GF-D8 (cell line): ENCODE measurements at regions not wholly inside any gene's neighbourhood (a gene's known extent, or its start where the extent isn't known, plus 50 kb on each side); places are given as distances from the start of the nearest gene placed in this dataset.
"Not testable (repeated sequence)": the region's sequence is repeated elsewhere in the genome, so short reads cannot be mapped to it uniquely, and the experiment has no call there.

ENCODE experiments used
- DNase-seq: peaks from one replicate; lab custom pipeline; 2025; lab: John Stamatoyannopoulos, UW

DNA sequence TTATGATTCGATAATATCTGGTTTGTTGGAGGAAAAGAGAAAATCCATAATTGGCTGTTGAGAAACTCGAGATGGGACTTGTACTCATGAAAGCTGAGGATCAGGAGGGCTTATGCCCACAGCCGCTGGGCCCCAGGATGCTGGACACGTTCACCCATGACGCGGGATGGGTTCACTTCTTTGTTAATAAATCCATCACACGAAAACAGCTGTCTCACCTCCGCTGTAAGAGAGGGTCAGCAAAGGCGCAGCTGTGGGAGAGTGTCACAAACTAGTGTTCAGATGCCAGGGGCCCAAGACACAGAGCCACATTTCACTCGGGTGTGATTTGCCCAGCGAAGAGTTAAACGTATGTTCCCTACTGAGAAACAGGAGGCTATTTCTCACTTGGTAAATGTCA lies 315.1 kb downstream of the THBS2 start:
- no peak for DNase-seq

DNA sequence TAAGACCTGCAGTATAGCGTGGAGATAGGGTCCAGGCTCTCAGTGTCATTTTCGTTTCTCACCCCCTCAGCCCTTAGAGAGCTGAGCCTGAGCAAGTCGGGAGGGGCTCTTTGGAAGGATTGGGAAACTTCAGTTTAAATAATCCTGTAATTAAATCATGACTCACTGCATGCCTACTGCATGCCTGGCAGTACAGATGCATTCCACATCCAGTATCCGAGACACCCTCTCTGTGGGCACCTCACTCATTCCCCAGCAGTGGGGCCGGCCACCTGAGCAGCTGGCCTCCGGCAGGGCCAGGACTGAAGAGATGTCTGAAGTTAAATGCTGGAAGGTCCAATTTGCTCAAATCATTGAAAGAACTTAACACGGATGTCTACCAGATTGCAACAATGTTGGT lies 316.6 kb downstream of the THBS2 start:
- no peak for DNase-seq

DNA sequence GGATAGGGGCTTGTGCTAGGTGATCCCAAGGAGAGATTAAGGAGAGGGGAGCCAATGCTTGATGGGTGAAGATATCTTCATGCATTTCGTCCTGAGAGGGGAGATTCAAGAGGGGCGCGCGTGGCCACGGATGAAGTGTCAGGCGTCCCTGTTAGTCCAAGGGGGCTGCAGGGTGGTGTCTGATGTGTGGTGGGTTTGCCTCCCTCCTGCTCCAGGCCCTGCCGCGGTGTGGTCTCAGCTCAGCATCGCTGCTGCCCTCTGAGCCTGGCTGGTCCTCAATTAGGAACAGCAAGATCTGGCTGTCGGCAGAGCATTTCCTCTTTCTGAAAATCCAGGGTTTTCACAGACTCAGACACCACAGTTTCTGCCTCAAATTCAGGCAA lies 318.0 kb downstream of the THBS2 start:
- DNase-seq, result no peak

DNA sequence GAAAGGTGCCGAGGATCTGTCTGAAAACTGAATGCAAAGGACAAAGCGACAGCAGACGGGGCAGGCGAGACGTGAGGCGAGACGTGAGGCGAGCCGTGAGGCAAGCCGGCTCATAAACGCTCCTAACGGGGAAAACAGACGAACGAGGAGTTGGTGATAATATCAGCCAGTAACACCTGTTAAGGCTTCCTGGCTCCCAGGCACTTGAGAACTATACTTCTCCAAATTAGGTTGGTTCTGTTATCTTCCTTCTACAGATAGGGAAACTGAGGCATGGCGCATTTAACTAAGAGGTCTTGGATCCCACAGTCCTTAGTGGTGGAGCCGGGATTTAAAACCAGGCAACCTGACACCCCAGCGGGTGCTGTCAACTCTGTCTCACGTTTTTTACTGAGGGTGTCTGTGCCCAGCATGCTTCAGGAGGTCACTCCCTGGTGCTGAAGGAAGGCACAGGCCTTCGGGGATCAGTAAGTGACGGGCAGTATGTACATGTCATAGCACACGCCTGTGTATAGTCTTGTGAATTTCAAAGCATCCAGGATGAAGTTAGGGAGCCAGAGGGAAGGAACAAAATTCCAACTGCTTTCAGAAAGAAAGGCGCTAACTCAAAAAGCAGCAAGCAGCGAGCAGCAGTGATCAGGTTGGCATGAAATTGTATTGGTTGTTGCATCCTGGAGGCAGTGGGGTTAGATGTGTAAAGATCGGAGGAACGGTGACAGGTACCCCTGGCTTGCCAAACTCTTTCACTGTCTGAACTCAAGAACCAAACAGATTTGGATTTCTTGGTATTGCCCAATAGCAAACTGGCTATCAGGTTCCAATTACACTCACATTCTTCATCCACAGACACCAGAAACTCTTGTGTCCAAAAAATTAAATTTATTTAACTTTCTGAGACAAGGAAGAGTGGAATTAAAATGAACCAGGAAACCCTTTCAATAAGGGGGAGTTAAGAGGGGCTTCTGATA lies 318.7 kb downstream of the THBS2 start:
- no peak for DNase-seq

DNA sequence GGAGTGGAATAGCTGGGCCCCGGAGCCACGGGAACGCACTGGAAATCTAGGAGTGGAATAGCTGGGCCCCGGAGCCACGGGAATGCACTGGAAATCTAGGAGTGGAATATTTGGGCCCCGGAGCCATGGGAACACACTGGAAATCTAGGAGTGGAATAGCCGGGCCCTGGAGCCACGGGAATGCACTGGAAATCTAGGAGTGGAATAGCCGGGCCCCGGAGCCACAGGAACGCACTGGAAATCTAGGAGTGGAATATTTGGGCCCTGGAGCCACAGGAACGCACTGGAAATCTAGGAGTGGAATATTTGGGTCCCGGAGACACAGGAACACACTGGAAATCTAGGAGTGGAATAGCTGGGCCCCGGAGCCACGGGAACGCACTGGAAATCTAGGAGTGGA lies 321.5 kb downstream of the THBS2 start:
- not testable (repeated sequence) for DNase-seq

DNA sequence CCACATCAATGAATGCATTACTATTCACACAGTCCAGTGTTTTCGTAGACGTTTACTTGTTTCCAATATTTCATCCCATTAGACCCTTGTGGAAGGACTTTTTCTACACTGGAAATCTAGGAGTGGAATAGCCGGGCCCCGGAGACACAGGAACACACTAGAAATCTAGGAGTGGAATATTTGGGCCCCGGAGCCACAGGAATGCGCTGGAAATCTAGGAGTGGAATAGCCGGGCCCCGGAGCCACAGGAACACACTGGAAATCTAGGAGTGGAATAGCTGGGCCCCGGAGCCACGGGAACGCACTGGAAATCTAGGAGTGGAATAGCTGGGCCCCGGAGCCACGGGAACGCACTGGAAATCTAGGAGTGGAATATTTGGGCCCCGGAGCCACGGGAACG lies 322.6 kb downstream of the THBS2 start:
- DNase-seq, result not testable (repeated sequence)

DNA sequence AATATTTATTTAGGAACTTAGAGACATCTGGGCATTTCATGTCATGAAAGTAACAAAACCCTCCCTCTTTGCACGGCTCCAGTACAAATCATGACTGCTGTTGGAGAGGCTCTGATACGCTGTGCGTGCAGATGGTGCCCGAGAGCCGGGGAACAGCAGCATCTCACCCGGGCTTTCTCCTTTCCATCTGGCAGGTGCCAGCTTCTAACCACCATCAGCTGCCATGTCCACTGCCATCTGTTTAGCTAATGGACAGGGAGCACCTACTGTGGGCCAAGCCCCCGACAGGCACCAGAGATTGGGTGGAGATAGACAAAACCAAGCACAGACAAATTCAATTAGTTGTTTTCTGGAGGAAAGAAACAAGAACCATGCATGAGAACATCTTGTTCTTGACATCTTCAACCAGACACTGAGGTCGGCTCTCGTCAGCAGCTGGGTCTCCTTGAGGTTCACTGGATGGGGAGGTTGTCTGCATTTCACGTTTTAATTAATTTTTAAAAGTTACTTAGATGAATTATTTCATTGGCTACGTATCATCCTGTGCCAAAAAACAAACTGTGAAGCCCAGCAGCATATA lies 323.7 kb downstream of the THBS2 start:
- no peak for DNase-seq

DNA sequence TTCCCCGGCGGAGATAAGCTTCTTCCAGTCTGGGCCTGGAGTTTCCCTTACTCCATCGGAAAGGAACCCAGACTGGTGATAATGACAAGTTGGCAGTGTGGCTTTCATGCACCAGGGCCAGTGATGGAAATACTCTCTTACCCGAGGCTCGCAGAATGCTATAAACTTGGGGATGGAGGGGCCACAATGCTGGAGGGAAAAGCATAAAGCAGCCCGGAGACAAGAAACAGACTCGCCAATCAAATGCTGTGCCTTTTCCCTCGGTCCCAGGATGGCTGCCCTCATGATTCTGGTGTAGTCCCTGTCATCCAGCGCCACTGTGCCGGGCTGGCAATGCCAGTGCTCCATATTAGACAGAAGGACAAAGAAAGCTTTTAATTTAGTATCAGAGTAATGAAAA lies 325.6 kb downstream of the THBS2 start:
- DNase-seq, result no peak

DNA sequence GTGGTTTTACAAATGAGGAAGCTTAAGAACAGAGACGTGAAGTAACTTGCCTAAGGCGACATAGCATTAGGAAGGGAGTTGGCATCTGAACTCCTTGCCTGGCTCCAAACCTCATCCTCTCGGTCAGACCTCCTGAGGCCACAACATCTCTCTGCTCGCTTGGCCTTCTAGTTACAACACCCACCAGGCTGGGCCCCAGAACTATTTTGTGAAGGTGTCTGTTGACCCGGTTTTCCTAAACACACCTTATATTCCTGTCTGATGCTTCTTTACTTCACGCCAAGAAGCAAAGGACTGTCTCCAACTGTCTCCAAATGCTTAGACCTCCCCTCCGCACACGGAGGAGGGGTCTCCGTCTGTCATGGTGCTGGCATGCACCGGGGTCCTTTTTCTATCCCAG lies 326.6 kb downstream of the THBS2 start:
- DNase-seq, result no peak

DNA sequence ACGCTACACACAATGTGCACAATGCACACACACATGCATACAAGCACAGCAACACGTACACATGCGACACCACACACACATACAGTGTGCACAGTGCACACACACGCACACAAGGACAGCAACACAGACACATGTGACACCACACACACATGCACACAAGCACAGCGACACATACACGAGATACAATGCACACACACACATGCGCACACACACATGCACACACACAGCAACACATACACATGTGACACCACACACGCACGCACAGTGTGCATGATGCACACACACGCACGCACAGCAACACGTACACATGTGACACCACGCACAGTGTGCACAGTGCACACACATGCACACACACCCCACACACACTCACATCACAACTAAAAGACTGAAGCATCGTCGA lies 327.3 kb downstream of the THBS2 start:
- no peak for DNase-seq

DNA sequence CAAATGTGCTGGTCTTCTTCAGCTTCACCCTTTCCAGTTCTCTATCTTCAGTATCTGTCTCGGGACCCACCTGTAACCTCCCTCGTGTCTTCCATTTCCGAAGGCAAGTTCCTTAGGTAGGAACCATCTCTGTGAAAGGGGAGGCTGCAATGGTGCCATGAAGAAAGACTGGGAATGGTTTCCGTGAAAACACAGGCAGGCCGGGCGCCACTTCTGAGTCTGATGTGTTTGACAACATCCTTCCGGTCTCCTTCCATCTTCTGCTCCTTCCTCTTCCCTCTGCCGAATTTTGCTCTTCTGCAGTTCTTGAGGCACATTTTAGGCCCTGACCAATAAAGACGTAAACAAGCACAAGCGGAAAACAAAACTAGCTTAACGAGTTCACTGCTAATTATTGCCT lies 328.0 kb downstream of the THBS2 start:
- DNase-seq, result no peak

DNA sequence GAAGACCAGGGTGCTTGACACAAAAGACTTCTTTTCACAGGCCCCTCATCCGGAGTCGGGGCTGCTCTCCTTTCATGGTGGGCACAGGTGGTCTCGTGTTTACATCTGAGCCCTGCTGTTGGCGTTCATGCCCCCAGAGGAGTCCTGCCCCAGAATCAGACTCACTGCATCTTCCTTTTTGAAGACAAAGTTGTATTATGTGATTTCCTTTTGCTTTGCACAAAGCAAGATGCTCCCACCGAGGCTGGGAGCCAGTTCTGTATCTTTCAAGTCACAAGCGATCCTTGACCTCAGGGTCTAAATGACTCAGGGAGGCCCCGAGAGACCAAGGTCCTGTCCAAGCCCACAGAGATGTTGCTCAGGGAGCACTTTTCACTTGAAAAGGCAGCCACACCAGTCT lies 330.5 kb downstream of the THBS2 start:
- DNase-seq, result no peak

DNA sequence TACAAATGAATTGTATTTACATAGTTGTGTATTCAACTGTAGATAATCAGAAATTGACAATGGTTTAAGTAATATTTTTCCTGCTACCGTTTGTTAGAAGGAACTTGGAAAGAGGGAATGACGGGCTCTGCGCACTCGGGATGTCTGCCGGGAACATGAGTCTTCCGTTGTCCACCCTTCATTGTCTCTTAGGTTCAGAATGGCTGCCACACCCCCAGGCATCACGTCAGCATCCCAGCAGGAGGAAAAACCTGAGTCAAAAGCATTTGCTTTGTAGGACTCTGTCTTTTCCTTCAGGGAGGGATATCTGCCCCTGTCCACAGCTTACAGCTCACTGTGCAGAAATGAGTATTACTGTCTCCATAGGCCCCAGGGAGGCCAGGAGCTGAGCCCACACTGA lies 331.2 kb downstream of the THBS2 start:
- no peak for DNase-seq

DNA sequence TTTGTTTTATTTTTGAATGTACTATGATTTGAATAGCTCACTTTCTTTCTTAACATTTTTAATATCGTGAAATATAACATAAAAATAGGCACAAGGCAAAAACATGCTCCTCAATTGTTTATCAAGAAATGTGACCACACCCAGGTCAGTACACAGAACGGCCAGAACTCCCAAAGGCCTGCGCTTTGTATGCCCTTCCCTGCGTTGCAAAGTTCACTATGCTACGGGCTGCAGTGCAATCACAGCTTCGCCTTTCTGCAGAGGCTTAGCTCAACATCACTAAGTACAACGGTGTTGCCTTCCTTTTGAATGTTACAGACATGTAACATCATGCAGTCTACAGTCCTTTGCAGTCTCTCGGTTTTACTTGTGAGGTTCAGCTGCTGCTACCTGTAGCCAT lies 333.4 kb downstream of the THBS2 start:
- no peak for DNase-seq

DNA sequence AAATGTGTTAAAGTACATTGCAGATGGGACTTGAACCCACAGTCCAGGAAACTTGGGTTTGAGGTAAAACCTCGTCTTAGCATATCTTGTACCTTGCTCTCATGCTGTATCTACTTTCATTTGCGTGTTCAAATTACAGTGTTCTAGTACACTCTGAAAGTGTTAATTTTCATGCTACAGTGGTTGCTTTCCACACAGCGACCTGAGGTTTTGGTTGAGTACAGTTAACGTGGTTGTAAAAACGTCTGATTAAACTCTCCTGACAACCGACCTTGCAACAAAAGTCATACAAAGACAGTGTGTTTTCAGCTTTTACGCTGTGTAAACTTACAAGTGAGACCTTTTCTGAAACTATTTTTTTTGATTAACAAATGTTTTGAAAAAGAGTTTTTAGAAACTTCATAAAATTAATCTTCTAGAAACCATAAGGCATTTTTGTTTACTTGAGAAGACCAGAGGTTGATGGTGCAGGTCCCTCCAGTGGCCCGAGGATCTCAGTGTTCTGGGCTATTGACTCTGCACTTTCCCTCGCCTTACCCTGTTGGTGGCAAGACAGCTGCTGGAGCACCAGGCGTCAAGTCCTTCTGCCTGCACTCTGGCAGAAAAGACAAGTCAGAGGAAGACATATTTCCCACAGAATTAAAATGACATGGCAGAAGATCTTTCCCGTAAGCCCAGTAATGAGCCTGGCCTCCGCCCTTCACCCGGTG lies 334.0 kb downstream of the THBS2 start:
- no peak for DNase-seq

DNA sequence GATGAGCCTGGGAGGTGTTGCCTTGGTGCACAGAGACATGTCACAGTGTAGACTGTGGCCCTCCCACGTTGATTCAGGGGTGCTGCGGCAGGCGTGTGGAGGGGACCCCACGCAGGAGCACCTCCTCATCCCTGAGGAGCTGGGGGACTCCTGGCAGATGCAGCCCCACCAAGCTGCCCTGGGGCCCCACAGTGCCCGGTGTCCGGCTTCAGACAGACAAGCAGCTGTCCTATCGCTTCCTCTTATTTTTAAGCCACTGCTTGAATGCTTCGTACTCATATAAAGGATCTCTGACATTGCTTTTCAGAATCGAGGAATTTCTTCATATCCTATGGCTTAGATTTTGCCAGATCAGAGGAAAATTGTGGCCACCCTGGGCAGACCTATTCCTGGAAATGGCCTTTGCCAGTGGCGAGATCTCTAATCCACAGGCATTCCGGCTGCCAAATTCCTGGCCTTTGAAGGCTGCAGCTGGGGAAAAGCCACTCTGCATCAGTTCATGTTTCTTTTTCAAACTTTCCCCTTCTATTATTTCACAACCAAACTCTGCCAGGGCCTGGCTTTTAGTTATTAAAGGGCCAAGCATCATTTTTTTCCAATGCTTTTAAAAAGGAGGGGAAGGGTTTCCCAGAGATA lies 337.0 kb downstream of the THBS2 start:
- no peak for DNase-seq

DNA sequence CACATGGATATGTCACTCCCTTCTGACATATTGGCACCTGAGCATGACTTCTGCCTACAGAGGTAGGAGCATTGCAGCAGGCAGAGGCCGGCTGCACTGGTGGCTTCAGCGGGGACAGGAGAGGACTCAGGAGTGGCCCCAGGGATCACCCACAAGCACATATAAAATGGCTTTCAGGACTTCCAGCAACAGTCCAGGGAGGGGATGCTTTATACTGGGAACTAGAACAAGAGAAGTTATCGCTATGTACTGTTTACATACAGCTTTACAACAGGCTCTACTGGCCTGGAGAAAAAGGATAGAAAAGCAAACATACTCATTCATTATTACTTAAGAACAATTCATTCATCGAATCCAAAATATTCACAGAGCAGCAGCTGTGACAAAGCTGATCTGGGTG lies 337.8 kb downstream of the THBS2 start:
- DNase-seq, result no peak

DNA sequence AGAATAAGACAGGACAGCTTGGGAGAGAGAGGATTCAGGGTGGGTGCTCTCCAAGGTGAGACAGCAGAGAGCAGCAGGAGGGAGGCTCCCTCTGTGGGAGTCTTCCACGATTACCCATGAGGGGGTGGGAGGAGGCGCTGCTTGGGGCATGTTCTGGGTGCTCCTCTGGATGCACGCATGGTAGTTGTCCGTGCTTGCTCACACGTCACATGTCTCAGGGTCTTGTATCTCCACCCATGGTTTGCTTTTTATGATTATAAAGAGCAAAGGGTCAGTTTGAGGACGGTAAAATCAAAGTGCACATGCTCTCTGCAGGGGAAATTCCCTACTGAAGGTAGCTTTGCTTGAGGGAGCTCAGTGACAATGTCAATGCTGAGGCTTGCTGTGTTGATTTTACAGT lies 338.4 kb downstream of the THBS2 start:
- DNase-seq, result no peak

DNA sequence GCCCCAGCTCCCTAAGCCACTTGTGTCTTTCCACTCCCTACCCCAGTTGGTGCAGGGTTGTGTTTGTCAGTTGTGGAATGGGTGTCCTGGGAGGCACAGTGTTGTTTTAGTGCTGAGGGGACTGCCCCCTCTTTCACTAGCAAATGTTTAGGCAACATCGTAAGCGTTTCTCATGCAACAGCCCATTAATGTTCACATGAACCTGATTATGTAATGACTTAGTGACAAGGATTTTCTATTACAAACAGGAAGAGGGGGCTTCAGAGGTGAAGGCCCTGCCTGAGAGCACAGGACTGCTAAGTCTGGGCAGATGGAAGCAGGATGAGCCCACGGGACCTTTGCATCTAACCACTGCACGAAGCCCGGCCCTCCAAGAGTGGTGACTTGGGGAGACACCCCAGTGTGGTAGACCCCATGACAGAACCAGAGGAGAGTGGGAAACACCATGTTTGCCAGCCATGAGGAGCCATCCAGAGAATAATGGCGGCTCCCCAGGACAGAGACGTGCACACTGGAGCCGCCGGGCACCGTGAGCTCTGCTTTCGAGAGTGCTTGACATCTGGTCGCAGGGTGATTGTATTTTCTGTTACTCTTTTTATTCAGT lies 339.7 kb downstream of the THBS2 start:
- DNase-seq, result no peak

DNA sequence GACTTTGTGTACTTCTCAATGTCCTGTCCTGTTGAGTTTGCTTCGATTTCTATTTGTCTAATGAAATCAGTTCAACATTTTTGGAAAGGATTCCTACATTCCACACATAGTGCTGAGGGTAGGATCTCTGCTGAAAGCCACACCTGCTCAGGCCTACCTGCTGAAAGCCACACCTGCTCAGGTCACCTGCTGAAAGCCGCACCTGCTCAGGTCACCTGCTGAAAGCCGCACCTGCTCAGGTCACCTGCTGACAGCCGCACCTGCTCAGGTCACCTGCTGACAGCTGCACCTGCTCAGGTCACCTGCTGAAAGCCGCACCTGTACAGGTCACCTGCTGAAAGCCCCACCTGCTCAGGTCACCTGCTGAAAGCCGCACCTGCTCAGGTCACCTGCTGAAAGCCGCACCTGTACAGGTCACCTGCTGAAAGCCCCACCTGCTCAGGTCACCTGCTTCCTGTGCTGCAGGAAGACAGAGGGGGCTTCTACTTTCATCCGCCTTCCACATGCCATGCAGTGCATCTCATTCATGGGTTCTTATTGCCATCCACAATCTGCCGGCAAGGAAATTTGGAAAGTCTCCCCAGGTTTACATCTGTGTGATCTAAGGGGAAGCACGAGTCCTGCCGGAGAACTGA lies 340.3 kb downstream of the THBS2 start:
- not testable (repeated sequence) for DNase-seq

DNA sequence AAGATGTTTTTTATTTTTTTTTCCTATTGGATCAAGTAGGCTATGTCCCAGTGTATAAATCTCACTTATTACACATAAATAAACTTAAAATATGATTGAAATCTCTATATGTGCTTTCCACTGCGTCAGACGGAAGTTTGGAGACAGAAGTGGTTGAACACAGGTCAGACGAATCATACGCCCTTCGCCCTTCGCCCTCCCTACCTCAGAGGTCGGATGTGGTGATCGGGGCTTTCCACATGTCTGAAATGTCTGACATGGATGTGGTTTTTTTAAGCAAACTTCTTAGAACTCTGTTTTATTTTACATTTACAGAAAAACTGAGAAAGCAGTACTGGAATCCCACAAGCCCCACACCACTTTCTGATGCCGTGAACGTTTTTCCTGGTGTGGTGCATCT lies 344.4 kb downstream of the THBS2 start:
- DNase-seq, result no peak

DNA sequence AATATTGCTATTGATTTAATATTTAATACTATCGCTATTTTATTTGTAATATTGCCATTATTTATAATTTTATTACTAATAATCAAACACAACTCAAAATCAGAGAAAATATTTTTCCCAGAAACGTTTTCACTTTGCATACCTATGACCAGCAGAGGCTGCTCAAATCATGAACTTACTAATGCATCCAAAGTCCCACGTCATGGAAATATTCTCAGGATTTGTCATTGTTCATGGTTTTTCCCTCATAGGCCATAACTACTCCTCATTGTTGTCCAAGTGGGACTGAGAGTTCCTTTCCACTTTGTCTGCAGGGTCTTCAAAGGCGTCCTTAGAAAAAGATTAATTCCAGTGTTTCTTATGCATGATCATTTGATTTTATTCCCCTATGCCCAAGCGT lies 344.8 kb downstream of the THBS2 start:
- DNase-seq, result no peak
